ENCODE measurements at regions not wholly inside any gene's neighbourhood (a gene's known extent, or its start where the extent isn't known, plus 50 kb on each side); places are given as distances from the start of the nearest gene placed in this dataset.

- TF ChIP-seq AFF4 (CRISPR knock-in tag; IDR thresholded peaks at IDR 0.05) (no peak), U2AF1 (optimal IDR thresholded peaks at IDR 0.05; ENCODE audit: low read depth, low read length) (no peak), TSC22D4 (tag; IDR thresholded peaks at IDR 0.05) (no peak), ZNF197 (CRISPR knock-in tag; IDR thresholded peaks at IDR 0.05; ENCODE audit: low read depth) (no peak)
These were observed 762.1 kb downstream of the LTN1 start (continued) for GRCh38 chr21:28230559-28230958.

DNA sequence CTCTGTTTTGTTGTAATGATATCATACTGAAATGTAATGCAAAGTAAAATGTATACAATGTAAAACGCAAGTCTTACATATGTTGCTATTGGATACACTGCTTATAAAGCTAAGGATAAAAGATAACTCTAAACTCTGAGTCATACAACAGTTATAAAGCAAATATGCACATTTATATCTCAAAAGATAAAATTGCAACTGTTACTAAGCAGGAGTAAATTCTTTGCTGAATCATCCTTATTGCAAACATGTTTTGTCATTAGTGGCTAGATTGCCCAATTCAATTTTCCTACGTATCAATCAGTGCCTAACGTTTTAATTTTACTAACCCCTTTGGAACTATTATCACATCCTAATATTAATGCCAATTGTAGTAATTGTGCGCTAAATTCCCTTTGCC is 762.9 kb downstream of the LTN1 start:
- no TSS peak for BruUV-seq (replicated peaks)
- no peaks in the 10 kb centered on the region for H4K20me1 ChIP-seq (replicated peaks; ENCODE audit: control insufficient read depth, insufficient read depth, low read length)
- CTCF ChIA-PET (ENCODE audit: low intra/inter-chr PET ratio): no interaction called here
- in situ Hi-C loops (cut with MboI): no loop called here
- POLR2A ChIA-PET: no interaction called here
- no peaks in the 10 kb centered on the region for H3K9me3 ChIP-seq (replicated peaks; ENCODE audit: control insufficient read depth, insufficient read depth, low read depth, low read length)
- no peaks in the 10 kb centered on the region for H3K4me1 ChIP-seq (replicated peaks in 1 of 2; ENCODE audit: control insufficient read depth in 2 of 2, insufficient read depth in 2 of 2, low read length in 2 of 2)
- ATAC-seq (no peak), FAIRE-seq (no peak), DNase-seq (ENCODE audit: extremely low read depth in 1 of 4, low spot score in 3 of 4) (no peak)
- no peaks in the 10 kb centered on the region for H3K9me1 ChIP-seq (ENCODE audit: control insufficient read depth, insufficient read depth, low read length)
- no peak overlapping the region for H3K4me2 ChIP-seq (ENCODE audit: insufficient read depth, low read length)
- H3K36me3 ChIP-seq (ENCODE audit: control insufficient read depth, insufficient read depth, low read length): no peaks in the 10 kb centered on the region
- H3K4me3 ChIP-seq: no peak overlapping the region
- intact Hi-C loops (cut with micrococcal nuclease): no loop called here
- WGBS (ENCODE audit: insufficient coverage, low coverage, missing lambda C conversion rate): 3% methylated on average over 4 of the region's 4 CpGs
- H3K27me3 ChIP-seq (ENCODE audit: control insufficient read depth in 2 of 2, insufficient read depth in 2 of 2, low read length in 2 of 2): no peaks in the 10 kb centered on the region
- H3K9ac ChIP-seq (ENCODE audit: insufficient read depth in 1 of 2, low read depth in 2 of 2, low read length in 2 of 2): no peak overlapping the region
- H3K27ac ChIP-seq (ENCODE audit: extremely low read depth, low read depth, low read length): no peak overlapping the region
- H2AFZ ChIP-seq (ENCODE audit: low read depth, low read length): no peak overlapping the region
- H3K79me2 ChIP-seq (ENCODE audit: control insufficient read depth, insufficient read depth, low read length): no peaks in the 10 kb centered on the region
- TF ChIP-seq ZBTB33 (CRISPR knock-in tag; IDR thresholded peaks at IDR 0.05): no peak
- TF ChIP-seq ZNF408 (CRISPR knock-in tag; IDR thresholded peaks at IDR 0.05; ENCODE audit: low read depth): no peak
- TF ChIP-seq BACH1 (tag; IDR thresholded peaks at IDR 0.05): no peak
- TF ChIP-seq SMAD4 (CRISPR knock-in tag; conservative IDR thresholded peaks at IDR 0.05): no peak
